Right kidney (tissue), 1 donor: ENCODE measurements at regions not wholly inside any gene's neighbourhood (a gene's known extent, or its start where the extent isn't known, plus 50 kb on each side); places are given as distances from the start of the nearest gene placed in this dataset.
"Not testable (repeated sequence)": the region's sequence is repeated elsewhere in the genome, so short reads cannot be mapped to it uniquely, and the experiment has no call there.

Source experiments
- DNase-seq: peaks from one replicate; pipeline ENCODE4 v3.0.0-alpha.2; 2016

GRCh38 chr3:40901298-40901697 is 298.0 kb upstream of the CTNNB1 start:
- DNase-seq: no peak

DNA sequence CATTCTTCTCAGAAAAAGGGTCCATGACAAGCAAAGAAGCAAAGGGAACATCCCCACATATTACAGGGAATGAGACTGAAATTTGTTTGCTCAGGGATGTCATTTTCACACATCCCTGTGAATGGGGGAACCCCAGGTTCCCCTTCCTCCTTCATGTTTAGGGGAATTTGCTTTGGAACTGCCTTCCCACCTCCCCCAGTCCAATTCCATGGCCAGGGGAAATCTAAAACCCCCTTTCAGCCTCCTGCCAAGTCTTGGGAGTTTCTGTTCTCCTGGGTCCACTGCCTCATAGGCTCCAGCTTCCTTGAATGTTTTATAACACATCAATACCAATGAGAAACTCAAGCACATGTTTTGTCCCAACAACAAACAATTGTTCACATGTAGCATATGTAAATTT is 297.5 kb upstream of the CTNNB1 start:
- no peak for DNase-seq

GRCh38 chr3:40907907-40908465 is 291.3 kb upstream of the CTNNB1 start:
- not testable (repeated sequence) for DNase-seq

DNA sequence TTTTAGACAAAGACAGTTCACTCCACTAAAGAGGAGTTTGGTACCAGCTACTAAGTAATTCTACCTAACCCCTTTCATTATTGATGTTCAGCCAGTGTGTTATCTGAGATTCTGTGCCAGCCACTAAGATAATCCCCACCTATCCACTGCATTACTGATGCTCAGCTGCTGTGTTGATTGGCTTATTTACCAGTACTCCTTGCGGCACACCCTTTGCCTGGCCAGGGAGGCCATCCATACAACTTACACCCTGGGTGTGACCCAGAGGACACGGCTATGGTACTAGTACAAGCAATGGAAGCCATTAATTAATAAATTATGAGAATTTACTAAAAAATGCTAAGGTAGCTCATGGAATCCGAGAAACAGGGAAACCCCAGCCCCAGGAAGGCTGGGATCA is 290.7 kb upstream of the CTNNB1 start:
- no peak for DNase-seq

- DNase-seq: no peak
Measured at GRCh38 chr3:40911264-40911663, 288.0 kb upstream of the CTNNB1 start.

DNA sequence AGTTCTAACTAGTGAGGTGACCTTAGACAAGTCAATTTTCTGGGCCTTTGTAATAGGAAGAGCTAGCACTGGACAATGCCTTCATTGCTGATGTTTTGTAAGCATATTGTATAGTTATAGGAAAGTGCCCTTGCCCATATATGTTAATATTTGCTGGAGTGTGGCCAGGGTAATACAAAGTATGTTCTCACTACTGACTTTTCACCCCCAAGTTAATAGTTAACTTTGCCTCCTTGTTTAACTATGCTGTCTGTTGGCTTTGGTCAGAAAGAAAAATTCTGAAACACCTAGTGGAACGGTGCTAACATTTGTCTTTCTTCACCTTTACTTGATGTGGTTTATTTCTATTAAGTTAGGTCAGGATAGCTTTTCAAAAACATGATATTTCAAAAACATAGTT is 287.4 kb upstream of the CTNNB1 start:
- no peak for DNase-seq

DNA sequence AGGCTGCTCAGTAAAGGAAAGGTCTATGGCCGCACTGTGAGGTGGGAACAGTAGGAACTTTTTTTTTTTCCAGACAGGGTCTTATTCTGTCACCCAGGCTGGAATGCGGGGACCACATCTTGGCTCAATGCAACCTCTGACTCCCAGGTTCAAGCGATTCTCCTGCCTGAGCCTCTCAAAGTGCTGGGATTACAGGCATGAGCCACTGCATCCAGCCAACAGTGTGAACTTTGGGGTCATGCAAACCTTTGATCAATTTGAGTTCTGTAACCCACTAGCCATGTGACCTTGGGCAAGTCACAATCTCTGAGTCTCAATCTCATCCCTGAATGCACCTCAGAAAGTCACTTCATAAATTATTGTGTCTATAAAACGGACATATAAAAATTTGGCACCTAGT is 286.8 kb upstream of the CTNNB1 start:
- DNase-seq: no peak

GRCh38 chr3:40913192-40913591 is 286.1 kb upstream of the CTNNB1 start:
- DNase-seq: no peak

DNA sequence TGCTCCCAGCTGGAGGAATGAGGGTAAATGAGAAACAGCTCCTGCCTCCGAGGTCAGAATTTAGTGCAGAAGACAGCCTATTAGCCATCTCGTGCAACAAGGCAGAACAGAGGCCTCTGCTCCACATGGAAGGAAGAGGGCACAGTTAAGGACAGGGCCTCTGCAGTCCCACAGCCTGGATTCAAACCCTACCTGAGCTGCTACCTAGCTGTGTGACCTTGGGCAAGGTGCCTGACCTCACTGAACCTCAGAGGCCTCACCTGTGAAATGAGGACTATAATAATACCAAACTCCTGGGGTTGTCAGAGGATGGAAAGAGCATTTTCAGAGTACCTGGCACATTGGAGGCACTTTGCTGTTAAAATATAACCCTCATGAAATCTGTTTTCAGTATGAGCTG is 285.7 kb upstream of the CTNNB1 start:
- no peak for DNase-seq

GRCh38 chr3:40914475-40914874 is 284.8 kb upstream of the CTNNB1 start:
- no peak for DNase-seq

GRCh38 chr3:40915346-40915865 is 283.9 kb upstream of the CTNNB1 start:
- DNase-seq: no peak

- DNase-seq: no peak
Measured at GRCh38 chr3:40920041-40920440, 279.3 kb upstream of the CTNNB1 start.

- DNase-seq: no peak
Measured at GRCh38 chr3:40921251-40921650, 278.1 kb upstream of the CTNNB1 start.

GRCh38 chr3:40923143-40923542 is 276.2 kb upstream of the CTNNB1 start:
- DNase-seq: no peak

- DNase-seq: peak; percentile 12
Measured at GRCh38 chr3:40923651-40924050, 275.7 kb upstream of the CTNNB1 start.

GRCh38 chr3:40924559-40925141 is 274.7 kb upstream of the CTNNB1 start:
- peak; percentile 17 for DNase-seq

- no peak for DNase-seq
Measured at GRCh38 chr3:40925231-40925630, 274.1 kb upstream of the CTNNB1 start.

DNA sequence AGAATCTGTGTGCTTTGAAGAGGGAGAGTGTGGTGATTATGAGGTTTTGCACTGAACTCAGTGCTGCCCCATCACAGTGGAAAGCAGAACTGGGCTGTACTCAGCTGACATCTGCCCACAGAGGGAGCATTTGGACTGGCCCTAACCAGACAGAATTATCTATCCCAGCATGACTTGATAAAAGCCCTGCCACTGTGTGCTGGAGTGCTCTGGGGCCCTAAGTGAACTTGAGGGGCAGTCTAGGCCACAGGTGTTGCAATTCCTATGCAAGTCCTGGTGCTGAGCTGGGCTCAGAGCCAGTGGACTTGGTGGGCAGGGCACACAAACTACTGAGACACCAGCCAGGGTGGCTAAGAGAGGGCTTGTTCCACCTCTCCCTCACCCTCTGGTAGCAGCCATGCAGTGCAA is 269.2 kb upstream of the CTNNB1 start:
- DNase-seq: peak; percentile 2

DNA sequence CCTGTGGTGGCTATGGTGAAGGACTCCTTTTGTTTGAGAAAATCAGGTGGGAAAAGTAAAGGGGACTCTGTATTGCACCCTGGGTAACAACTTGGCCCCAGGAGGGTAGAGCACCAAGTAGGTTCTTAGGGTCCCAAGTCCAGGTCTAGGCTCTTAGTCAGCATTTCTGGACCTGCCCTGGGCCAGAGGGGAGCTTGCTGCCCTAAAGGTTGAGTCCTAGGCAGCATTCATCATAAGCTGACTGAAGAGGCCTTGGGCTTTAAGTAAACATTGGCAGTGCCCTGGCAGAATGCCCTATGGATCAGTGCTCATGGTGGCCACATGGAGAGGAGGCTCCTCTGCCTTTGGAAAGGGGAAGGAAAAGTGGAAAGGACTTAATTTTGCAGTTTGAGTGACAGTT is 268.5 kb upstream of the CTNNB1 start:
- no peak for DNase-seq

DNA sequence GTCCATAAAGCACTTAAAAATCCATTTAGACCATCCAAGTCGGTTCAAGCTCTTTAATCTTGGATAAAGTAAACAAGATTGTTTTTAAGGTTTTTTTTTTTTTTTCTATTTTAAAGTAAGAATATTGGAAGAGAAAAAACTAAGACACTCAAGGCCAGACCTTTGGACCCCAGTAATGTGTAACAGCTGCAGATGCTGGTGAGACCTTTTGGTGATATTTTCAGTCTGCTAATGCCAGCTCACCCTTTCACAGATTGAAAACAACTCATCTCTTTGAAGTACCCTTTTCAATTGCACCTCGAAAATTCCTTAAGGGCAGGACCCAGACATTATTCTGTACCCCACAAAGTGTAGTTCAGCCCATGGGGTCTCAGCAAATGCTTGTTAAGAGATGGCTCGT is 260.7 kb upstream of the CTNNB1 start:
- DNase-seq: no peak

- DNase-seq: no peak
Measured at GRCh38 chr3:40939030-40939740, 260.1 kb upstream of the CTNNB1 start.

DNA sequence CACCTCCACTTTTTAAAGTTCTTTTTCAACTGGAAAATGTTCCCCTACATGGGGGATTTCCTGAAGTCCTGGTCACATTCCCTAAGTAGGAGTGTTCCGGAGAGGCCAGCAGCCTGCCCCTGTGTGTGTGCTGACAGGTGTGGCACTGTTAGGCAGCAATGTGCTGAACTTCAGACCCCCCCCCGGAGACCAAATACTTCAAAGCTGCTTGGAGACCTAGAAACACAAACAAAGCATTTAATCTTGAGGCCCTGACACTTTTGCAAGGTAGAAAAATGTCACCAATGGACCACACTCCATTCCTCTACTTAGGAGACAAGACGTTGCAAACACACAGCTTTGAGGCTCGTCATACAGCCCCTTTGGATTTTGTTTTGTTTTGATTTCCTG is 259.6 kb upstream of the CTNNB1 start:
- no peak for DNase-seq

DNA sequence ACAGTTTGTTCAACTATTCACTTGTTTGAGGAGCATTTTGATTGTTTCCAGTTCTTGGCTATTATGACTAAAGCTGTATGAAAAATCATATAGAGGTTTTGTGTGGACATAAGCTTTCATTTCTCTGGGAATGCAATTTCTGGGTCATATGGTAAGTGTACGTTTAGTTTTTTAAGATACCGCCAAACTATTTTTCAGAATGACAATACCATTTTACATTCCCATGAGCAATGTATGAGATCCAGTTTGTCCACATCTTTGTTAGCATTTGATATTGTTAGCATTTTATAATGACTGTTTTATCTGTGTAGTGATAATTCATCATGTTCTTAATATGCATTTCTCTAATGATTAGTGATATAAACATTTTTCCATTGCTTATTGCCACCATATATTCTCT is 258.7 kb upstream of the CTNNB1 start:
- DNase-seq: no peak

GRCh38 chr3:40947022-40947421 is 252.3 kb upstream of the CTNNB1 start:
- DNase-seq: not testable (repeated sequence)
